B cell (primary cell): ENCODE measurements at regions not wholly inside any gene's neighbourhood (a gene's known extent, or its start where the extent isn't known, plus 50 kb on each side); places are given as distances from the start of the nearest gene placed in this dataset.

Source experiments
- ATAC-seq: fragments of 200-7000 bp; cut with Tn5 transposase; one replicate; pipeline ENCODE4 v1.10.0; 2021; ENCODE audit warnings: low read depth, mild to moderate bottlenecking, moderate number of reproducible peaks, moderate library complexity
- CTCF ChIA-PET: fragments of 350-600 bp; sonication (Branson Sonifier 250); formaldehyde crosslinking; loops from one replicate; lab custom pipeline; 2021; ENCODE audit warnings: antibody characterized with exemption, inconsistent platforms; lab: Charles Lee
- POLR2A ChIA-PET: fragments of 350-600 bp; sonication (Branson Sonifier 250); formaldehyde crosslinking; loops from one replicate; lab custom pipeline; 2021; ENCODE audit warnings: antibody characterized with exemption; lab: Charles Lee
- DNase-seq: peaks from one replicate; pipeline ENCODE4 v3.0.0; 2013
- H2AFZ ChIP-seq: 2 replicates; pipeline ENCODE4 v1.6.1; 2012; ENCODE audit warnings: mild to moderate bottlenecking, low read depth, low read length; ENCODE audit not compliant: insufficient read depth, poor library complexity, severe bottlenecking
- H3K27ac ChIP-seq, 2 donors: 1 replicate in 1 of 2; 2 replicates in 1 of 2; pipeline ENCODE4 v1.5.1; 2012 to 2013; ENCODE audit warnings: low read length in 2 of 2, mild to moderate bottlenecking in 2 of 2, moderate library complexity in 1 of 2
- H3K27me3 ChIP-seq, 4 experiments: fragments of 200-600 bp in 1 of 4; sonication (generic) in 1 of 4; replicated peaks in 1 of 4; 1 replicate in 2 of 4; 2 replicates in 2 of 4; pipeline versions ENCODE4 v1.6.1 to v1.7.0; 2013 to 2016; ENCODE audit warnings: low read length in 3 of 4, mild to moderate bottlenecking in 2 of 4, mixed read lengths in 1 of 4, moderate library complexity in 1 of 4; ENCODE audit not compliant: insufficient read depth in 4 of 4, control insufficient read depth in 3 of 4; ENCODE audit errors: control extremely low read depth in 1 of 4
- H3K36me3 ChIP-seq, 2 experiments: replicated peaks in 1 of 2; 1 replicate in 1 of 2; 2 replicates in 1 of 2; pipeline versions ENCODE4 v1.6.1 to v1.7.1; 2013; ENCODE audit warnings: low read length in 1 of 2; ENCODE audit not compliant: insufficient read depth in 2 of 2, control insufficient read depth in 1 of 2; ENCODE audit errors: control extremely low read depth in 1 of 2, extremely low read depth in 1 of 2
- H3K4me1 ChIP-seq, 2 donors: fragments of 200-600 bp in 1 of 2; sonication (generic) in 1 of 2; 1 replicate in 1 of 2; 2 replicates in 1 of 2; pipeline versions ENCODE4 v1.5.1 to v1.6.1; 2013 to 2017; ENCODE audit warnings: low read length in 2 of 2; ENCODE audit not compliant: control insufficient read depth in 2 of 2, insufficient read depth in 2 of 2
- H3K4me2 ChIP-seq: replicated peaks from 2 replicates; pipeline ENCODE3; 2012; ENCODE audit warnings: mild to moderate bottlenecking, low read depth, low read length; ENCODE audit not compliant: poor library complexity, severe bottlenecking
- H3K4me3 ChIP-seq, 5 experiments: fragments of 200-600 bp in 1 of 5; sonication (generic) in 1 of 5; 1 replicate in 3 of 5; 2 replicates in 2 of 5; pipeline versions ENCODE4 v1.5.1 to v1.7.0; 2011 to 2016; ENCODE audit warnings: low read length in 4 of 5, mild to moderate bottlenecking in 4 of 5, low read depth in 2 of 5, control low read depth in 1 of 5, moderate library complexity in 1 of 5; ENCODE audit not compliant: insufficient read depth in 1 of 5; ENCODE audit errors: control extremely low read depth in 1 of 5, extremely low read depth in 1 of 5
- H3K79me2 ChIP-seq: fragments of 200-600 bp; sonication (generic); one replicate; pipeline ENCODE4 v1.6.0; 2016; ENCODE audit warnings: low read length; ENCODE audit not compliant: control insufficient read depth, insufficient read depth
- H3K9ac ChIP-seq: fragments of 200-600 bp; sonication (generic); 2 replicates; pipeline ENCODE4 v1.6.1; 2017; ENCODE audit warnings: mild to moderate bottlenecking, low read length, moderate library complexity
- H3K9me3 ChIP-seq, 3 donors: one replicate each; pipeline versions ENCODE4 v1.6.1 to v1.7.1; 2013; ENCODE audit warnings: low read length in 2 of 3; ENCODE audit not compliant: control insufficient read depth in 2 of 3, insufficient read depth in 1 of 3; ENCODE audit errors: control extremely low read depth in 1 of 3
- H4K20me1 ChIP-seq: 2 replicates; pipeline ENCODE4 v1.6.0; 2012; ENCODE audit warnings: mild to moderate bottlenecking, low read length; ENCODE audit not compliant: insufficient read depth, control insufficient read depth, poor library complexity, severe bottlenecking
- H3K27ac Mint-ChIP-seq: one replicate; pipeline ENCODE4 v1.8.0; 2021; ENCODE audit warnings: mixed read lengths
- H3K27me3 Mint-ChIP-seq: one replicate; pipeline ENCODE4 v1.8.0; 2021; ENCODE audit warnings: mixed read lengths
- H3K4me1 Mint-ChIP-seq: one replicate; pipeline ENCODE4 v1.8.0; 2021; ENCODE audit warnings: mixed read lengths
- H3K4me3 Mint-ChIP-seq: one replicate; pipeline ENCODE4 v1.8.0; 2021; ENCODE audit warnings: mixed read lengths
- H3K9me3 Mint-ChIP-seq: one replicate; pipeline ENCODE4 v1.8.0; 2022; ENCODE audit warnings: mixed read lengths; ENCODE audit not compliant: insufficient read depth
- CTCF ChIP-seq: fragments of 200-600 bp; IDR thresholded peaks from one replicate; pipeline ENCODE4 v1.8.0; 2022; ENCODE audit warnings: antibody characterized with exemption, mild to moderate bottlenecking
- EZH2 ChIP-seq: IDR thresholded peaks from 2 replicates; pipeline ENCODE4 v1.6.1; 2012; ENCODE audit warnings: borderline replicate concordance, low read depth, mild to moderate bottlenecking, moderate library complexity, low read length; ENCODE audit not compliant: insufficient read depth, poor library complexity, severe bottlenecking
- WGBS: methylation state at CpG from one replicate; pipeline ENCODE4 v1.1.5; 2013; ENCODE audit warnings: missing lambda C conversion rate; ENCODE audit not compliant: insufficient coverage; 5-methylcytosine and 5-hydroxymethylcytosine counted together
- intact Hi-C: fragments of 100-400 bp; cut with micrococcal nuclease; formaldehyde crosslinking; loops from one replicate; pipeline ENCODE4 v1.10.0; 2022

- H3K4me1 Mint-ChIP-seq: no peaks in the 10 kb centered on the region
Observed at GRCh38 chr4:34250562-34250961, 1993.8 kb downstream of the ARAP2 start.

GRCh38 chr4:34253239-34253638 is 1991.1 kb downstream of the ARAP2 start:
- ATAC-seq (no peak), DNase-seq (no peak)
- Mint-ChIP-seq H3K9me3 (peaks cover 7% of the 10 kb centered on the region), H3K27ac (no peak overlapping the region), H3K4me1 (no peaks in the 10 kb centered on the region), H3K27me3 (no peaks in the 10 kb centered on the region), H3K4me3 (no peak overlapping the region)
- ChIA-PET CTCF (no interaction called here), POLR2A (no interaction called here)
- Histone ChIP-seq H3K4me1 (no peaks in the 10 kb centered on the region), H3K9me3 (peaks cover 0 to 3% (median 0%) of the 10 kb centered on the region in 3 donors), H4K20me1 (no peaks in the 10 kb centered on the region), H3K4me2 (no peak overlapping the region), H3K9ac (no peak overlapping the region), H3K4me3 (no peak overlapping the region), H3K27ac (no peak overlapping the region), H2AFZ (no peak overlapping the region), H3K36me3 (no peaks in the 10 kb centered on the region), H3K79me2 (no peaks in the 10 kb centered on the region), H3K27me3 (no peaks in the 10 kb centered on the region)
- intact Hi-C loops: no loop called here
- no peak for TF ChIP-seq CTCF
- TF ChIP-seq EZH2: no peak

More at GRCh38 chr4:34250562-34250961, 1993.8 kb downstream of the ARAP2 start:
- ChIA-PET POLR2A (no interaction called here), CTCF (no interaction called here)
- Histone ChIP-seq H3K27ac (no peak overlapping the region), H4K20me1 (no peaks in the 10 kb centered on the region), H3K4me1 (no peaks in the 10 kb centered on the region), H3K9ac (no peak overlapping the region), H3K4me2 (no peak overlapping the region), H3K79me2 (no peaks in the 10 kb centered on the region), H3K9me3 (no peaks in the 10 kb centered on the region), H3K4me3 (no peak overlapping the region), H3K36me3 (no peaks in the 10 kb centered on the region), H3K27me3 (no peaks in the 10 kb centered on the region), H2AFZ (no peak overlapping the region)
- ATAC-seq (no peak), DNase-seq (no peak)
- no peak overlapping the region for H3K27ac Mint-ChIP-seq
- H3K9me3 Mint-ChIP-seq: peaks cover 3% of the 10 kb centered on the region
- 80% methylated on average over 1 of the region's 1 CpG for WGBS
- intact Hi-C loops: no loop called here
- H3K27me3 Mint-ChIP-seq: no peaks in the 10 kb centered on the region
- no peak for TF ChIP-seq EZH2
- no peak overlapping the region for H3K4me3 Mint-ChIP-seq
